Mammary epithelial cell (primary cell): ENCODE measurements at regions not wholly inside any gene's neighbourhood (a gene's known extent, or its start where the extent isn't known, plus 50 kb on each side); places are given as distances from the start of the nearest gene placed in this dataset.

ENCODE experiments used
- EZH2 ChIP-seq: IDR thresholded peaks from 2 replicates; pipeline ENCODE4 v1.6.1; 2012; ENCODE audit warnings: low read length, inconsistent platforms, borderline replicate concordance
- TF ChIP-seq, protein P1 (sequence below), 2 donors: IDR thresholded peaks in 1 of 2; conservative IDR thresholded peaks in 1 of 2; 2 replicates each; pipeline ENCODE4 v1.5.1; 2011 to 2012; ENCODE audit warnings: inconsistent platforms in 2 of 2, low read length in 2 of 2, mild to moderate bottlenecking in 2 of 2, control low read depth in 1 of 2, low read depth in 1 of 2; ENCODE audit not compliant: insufficient read depth in 1 of 2; ENCODE audit errors: extremely low read depth in 1 of 2

DNA sequence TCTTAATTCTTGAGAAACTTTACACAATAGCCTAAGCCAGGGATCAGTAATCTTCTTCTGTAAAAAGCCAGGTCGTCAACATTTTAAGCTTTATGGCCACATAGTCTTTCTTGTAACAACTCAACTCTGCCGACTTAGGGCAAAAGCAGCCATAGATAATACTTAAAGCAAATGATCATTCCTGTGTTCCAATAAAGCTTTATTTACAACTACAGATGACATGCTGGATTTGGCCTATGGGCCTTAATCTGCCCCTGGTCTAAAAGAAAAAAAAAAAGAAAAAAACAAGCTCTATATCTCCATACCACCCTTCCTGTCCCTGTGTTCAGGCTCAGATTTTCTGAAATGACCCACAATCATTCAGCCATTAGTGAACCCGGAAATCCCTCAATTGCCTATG, 220.3 kb downstream of the ENC1 start:
- TF ChIP-seq EZH2, result no peak
- TF ChIP-seq, protein P1, sequence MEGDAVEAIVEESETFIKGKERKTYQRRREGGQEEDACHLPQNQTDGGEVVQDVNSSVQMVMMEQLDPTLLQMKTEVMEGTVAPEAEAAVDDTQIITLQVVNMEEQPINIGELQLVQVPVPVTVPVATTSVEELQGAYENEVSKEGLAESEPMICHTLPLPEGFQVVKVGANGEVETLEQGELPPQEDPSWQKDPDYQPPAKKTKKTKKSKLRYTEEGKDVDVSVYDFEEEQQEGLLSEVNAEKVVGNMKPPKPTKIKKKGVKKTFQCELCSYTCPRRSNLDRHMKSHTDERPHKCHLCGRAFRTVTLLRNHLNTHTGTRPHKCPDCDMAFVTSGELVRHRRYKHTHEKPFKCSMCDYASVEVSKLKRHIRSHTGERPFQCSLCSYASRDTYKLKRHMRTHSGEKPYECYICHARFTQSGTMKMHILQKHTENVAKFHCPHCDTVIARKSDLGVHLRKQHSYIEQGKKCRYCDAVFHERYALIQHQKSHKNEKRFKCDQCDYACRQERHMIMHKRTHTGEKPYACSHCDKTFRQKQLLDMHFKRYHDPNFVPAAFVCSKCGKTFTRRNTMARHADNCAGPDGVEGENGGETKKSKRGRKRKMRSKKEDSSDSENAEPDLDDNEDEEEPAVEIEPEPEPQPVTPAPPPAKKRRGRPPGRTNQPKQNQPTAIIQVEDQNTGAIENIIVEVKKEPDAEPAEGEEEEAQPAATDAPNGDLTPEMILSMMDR (conservative IDR thresholded peaks at IDR 0.05 in 1 of 2, IDR thresholded peaks at IDR 0.05 in 1 of 2; ENCODE audit: extremely low read depth in 1 of 2, insufficient read depth in 1 of 2, low read depth in 1 of 2, low read length in 2 of 2), result no peak
